ENCODE measurements at regions not wholly inside any gene's neighbourhood (a gene's known extent, or its start where the extent isn't known, plus 50 kb on each side); places are given as distances from the start of the nearest gene placed in this dataset.

DNA sequence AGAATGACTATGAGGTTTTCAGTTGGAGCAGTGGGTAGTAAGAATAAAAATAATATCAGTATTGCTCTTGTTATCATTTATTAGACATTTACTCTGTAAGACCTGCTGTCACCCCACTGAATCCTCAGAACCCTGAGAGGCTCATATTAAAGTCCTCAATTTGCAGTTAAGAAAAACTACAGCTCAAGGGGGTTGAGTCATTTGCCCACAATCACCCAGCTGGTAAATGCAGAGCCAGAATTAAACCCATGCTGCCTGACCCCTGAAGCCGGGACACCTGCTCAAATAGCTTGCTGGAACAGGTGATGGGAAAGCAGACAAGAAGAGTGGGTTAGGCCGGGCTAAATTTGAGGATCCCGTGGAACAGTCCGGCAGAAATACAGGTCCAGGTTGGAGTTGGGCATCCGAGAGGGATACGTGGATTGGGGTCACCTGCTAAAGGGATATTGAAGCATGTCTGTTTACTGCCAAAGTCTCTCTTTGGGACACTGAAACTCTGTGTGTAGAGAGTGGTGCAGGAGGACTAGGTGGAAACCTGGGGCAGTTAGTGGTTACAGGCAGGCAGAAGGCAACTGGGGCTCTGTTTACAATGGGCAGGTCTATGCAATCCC lies 344.1 kb downstream of the CDC5L start:
- TF ChIP-seq, protein P1, sequence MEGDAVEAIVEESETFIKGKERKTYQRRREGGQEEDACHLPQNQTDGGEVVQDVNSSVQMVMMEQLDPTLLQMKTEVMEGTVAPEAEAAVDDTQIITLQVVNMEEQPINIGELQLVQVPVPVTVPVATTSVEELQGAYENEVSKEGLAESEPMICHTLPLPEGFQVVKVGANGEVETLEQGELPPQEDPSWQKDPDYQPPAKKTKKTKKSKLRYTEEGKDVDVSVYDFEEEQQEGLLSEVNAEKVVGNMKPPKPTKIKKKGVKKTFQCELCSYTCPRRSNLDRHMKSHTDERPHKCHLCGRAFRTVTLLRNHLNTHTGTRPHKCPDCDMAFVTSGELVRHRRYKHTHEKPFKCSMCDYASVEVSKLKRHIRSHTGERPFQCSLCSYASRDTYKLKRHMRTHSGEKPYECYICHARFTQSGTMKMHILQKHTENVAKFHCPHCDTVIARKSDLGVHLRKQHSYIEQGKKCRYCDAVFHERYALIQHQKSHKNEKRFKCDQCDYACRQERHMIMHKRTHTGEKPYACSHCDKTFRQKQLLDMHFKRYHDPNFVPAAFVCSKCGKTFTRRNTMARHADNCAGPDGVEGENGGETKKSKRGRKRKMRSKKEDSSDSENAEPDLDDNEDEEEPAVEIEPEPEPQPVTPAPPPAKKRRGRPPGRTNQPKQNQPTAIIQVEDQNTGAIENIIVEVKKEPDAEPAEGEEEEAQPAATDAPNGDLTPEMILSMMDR (IDR thresholded peaks at IDR 0.05; ENCODE audit: unreplicated experiment), result no peak
- H3K9me3 Mint-ChIP-seq (ENCODE audit: low read depth), result no peaks in the 10 kb centered on the region

DNA sequence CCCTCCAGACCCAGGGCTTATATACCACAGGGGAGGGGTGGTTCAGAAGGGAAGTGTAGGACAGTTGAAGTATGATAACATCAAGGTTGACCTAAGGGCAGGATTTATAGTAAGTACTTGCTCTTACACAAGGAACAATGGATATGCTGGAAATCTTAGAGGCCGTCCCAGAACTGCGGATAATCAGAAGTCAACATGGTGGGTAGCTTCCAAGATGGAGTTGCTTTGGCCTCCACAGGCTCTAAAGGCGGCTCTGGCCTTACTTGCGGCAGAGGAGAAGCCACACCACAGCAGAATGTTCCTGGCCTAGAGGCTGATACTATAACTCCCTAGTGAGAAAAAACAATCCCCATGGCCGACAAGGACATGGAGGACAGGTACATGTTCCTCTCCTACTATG lies 344.7 kb downstream of the CDC5L start:
- H3K4me1 Mint-ChIP-seq (ENCODE audit: low read depth), result no peaks in the 10 kb centered on the region
- peaks cover 6% of the 10 kb centered on the region for H3K27me3 Mint-ChIP-seq
- H3K4me3 Mint-ChIP-seq (ENCODE audit: low read depth), result no peak overlapping the region
- no peaks in the 10 kb centered on the region for H3K36me3 Mint-ChIP-seq (ENCODE audit: insufficient read depth)
- H3K9me3 Mint-ChIP-seq (ENCODE audit: low read depth), result no peaks in the 10 kb centered on the region
- TF ChIP-seq, protein P1 (IDR thresholded peaks at IDR 0.05; ENCODE audit: unreplicated experiment), result no peak
- no peak overlapping the region for H3K27ac Mint-ChIP-seq
- DNase-seq (ENCODE audit: low spot score, unreplicated experiment), result no peak

More for the DNA sequence above, 344.1 kb downstream of the CDC5L start:
- no peak overlapping the region for H3K4me3 Mint-ChIP-seq (ENCODE audit: low read depth)
- DNase-seq (ENCODE audit: low spot score, unreplicated experiment), result no peak
- H3K4me1 Mint-ChIP-seq (ENCODE audit: low read depth), result no peaks in the 10 kb centered on the region
- peaks cover 6% of the 10 kb centered on the region for H3K27me3 Mint-ChIP-seq
- no peak overlapping the region for H3K27ac Mint-ChIP-seq
- no peaks in the 10 kb centered on the region for H3K36me3 Mint-ChIP-seq (ENCODE audit: insufficient read depth)

DNA sequence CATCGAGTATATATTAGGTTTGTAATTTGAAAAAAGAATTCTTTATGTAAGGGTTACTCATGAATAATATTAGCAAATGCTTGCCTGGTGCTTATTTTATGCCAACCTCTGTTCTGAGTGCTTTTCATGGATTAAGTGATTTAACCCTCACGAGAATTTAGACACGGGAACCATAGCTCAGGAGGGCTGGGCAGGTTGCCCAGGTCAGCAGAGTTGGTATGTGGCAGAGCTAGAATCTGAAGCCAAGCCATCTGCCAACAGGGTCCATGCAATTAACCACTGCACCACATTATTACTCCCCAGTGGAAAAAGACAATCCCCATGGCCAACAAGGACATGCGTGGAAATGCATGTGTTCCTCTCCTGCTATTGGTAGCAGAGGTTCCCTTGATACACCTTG lies 345.6 kb downstream of the CDC5L start:
- Mint-ChIP-seq H3K4me3 (ENCODE audit: low read depth) (no peak overlapping the region), H3K4me1 (ENCODE audit: low read depth) (no peaks in the 10 kb centered on the region), H3K36me3 (ENCODE audit: insufficient read depth) (no peaks in the 10 kb centered on the region), H3K27ac (no peak overlapping the region), H3K9me3 (ENCODE audit: low read depth) (no peaks in the 10 kb centered on the region), H3K27me3 (peaks cover 6% of the 10 kb centered on the region)
- TF ChIP-seq, protein P1 (IDR thresholded peaks at IDR 0.05; ENCODE audit: unreplicated experiment), result no peak
- DNase-seq (ENCODE audit: low spot score, unreplicated experiment), result no peak

DNA sequence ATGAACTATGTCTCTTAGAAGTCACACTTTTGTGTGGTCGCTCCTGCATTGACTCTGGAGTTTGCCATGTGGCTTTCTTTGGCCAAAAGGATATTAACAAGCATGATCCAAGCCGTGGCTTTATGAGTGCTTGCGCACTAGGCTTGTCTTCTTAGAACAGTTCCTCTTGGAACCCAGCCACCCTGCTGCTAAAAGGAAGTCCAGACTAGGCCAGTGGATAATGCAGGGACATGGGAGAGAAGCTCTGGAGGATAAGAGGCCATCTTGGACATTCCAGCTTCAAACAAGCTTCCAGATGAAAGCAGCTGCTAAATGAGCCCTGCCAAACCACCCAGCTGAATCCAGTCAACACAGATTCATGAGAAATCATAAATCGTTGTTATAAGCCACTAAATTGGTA lies 346.4 kb downstream of the CDC5L start:
- no peak overlapping the region for H3K4me3 Mint-ChIP-seq (ENCODE audit: low read depth)
- no peak overlapping the region for H3K27ac Mint-ChIP-seq
- DNase-seq (ENCODE audit: low spot score, unreplicated experiment), result no peak
- H3K4me1 Mint-ChIP-seq (ENCODE audit: low read depth), result peaks cover 4% of the 10 kb centered on the region
- TF ChIP-seq, protein P1 (IDR thresholded peaks at IDR 0.05; ENCODE audit: unreplicated experiment), result no peak
- H3K36me3 Mint-ChIP-seq (ENCODE audit: insufficient read depth), result no peaks in the 10 kb centered on the region
- H3K9me3 Mint-ChIP-seq (ENCODE audit: low read depth), result no peaks in the 10 kb centered on the region
- H3K27me3 Mint-ChIP-seq, result peaks cover 6% of the 10 kb centered on the region

DNA sequence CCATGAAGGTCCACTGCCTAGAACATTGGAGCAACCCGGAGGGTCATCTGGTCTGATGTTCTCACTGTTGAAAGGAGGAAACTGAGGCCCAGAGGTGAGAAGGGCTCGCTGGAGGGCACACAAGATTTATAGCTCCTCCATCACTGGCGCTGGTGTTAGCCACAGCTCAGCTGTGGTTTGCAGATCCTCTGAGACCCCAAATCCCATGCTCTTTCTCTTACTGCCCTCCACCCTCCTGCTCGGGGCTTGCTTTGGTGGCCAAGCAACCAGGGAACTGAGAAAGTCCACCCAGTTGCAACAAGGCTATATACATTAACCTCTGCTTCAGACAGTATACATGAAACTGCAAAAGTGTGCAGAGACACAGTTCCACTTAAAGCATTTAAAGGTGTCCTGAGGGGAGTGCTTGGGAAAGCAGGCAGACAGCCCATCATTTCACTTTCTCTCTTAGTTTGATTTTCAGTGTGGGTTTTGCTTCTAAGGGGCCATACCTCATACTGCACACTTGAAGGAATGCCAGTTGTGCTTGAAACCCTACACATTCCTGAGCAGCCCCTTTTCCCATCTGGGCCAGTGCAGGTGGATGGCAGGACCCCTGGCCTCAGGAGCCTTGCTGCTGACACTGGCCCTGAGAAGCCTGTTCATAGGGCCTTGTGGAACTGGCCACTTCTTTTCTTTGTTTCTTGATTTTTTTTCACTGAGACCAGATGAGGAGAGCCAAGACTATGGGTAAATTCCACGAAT lies 347.6 kb downstream of the CDC5L start:
- Mint-ChIP-seq H3K36me3 (ENCODE audit: insufficient read depth) (no peaks in the 10 kb centered on the region), H3K9me3 (ENCODE audit: low read depth) (no peaks in the 10 kb centered on the region), H3K27ac (no peak overlapping the region), H3K4me1 (ENCODE audit: low read depth) (peaks cover 4% of the 10 kb centered on the region), H3K27me3 (peaks cover 6% of the 10 kb centered on the region), H3K4me3 (ENCODE audit: low read depth) (no peak overlapping the region)
- TF ChIP-seq, protein P1 (IDR thresholded peaks at IDR 0.05; ENCODE audit: unreplicated experiment), result no peak
- DNase-seq (ENCODE audit: low spot score, unreplicated experiment), result no peak
